NCI-H2171 treated with DMSO at 0.1 percent for 48 hours (cell line): ENCODE measurements at regions not wholly inside any gene's neighbourhood (a gene's known extent, or its start where the extent isn't known, plus 50 kb on each side); places are given as distances from the start of the nearest gene placed in this dataset.

Source experiments
- DNase-seq: peaks from one replicate; lab custom pipeline; 2025; lab: John Stamatoyannopoulos, UW

DNA sequence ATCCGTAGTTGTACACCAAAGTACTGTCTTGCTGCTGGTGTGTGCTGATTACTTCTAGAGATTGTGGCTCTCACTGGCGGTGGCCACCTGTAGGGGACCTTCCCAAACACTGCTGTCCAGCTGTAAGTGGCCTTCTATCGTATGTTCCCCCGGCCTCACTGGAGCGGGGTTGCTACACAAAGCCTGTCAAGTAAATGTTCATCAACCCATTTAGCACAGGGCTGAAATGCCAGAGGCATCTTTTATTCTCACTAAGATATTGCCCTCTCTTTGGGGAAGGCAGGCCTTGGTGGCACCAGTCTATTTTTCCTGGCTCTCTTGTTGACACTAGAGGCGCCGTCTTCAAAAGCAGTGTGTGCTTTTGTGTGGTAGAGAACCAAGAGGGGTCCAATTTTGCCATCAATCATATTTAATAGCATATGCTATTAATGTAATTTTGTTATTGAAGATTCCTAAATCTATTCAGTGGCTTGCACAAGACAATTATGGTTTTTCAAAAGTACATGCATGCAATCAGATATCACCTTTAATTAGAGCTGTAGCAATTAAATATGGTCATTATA lies 514.4 kb upstream of the SALL1 start:
- DNase-seq = no peak

- no peak for DNase-seq
Measured at GRCh38 chr16:51658531-51658930, 507.5 kb upstream of the SALL1 start.

GRCh38 chr16:51657848-51658247 lies 506.8 kb upstream of the SALL1 start:
- DNase-seq = no peak

DNA sequence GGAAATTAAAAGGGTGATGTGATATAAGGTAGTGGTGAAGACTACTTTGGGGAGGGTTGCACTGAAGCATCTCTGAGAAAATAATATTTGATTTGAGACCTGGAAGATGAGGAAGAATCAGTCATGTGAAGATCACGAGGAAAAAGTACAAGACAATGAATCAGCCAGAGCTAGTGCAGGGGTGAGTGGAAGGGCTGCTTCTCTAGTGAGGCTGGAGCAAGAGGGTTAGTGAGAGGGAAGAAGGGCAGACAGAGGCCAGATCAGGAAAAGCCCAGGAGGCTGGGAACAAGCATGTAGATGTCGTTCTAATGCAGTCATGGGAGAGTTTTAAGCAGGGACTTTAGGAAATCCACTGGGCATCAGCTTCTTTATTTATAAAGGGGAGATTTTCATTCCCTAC lies 504.2 kb upstream of the SALL1 start:
- DNase-seq = no peak

DNA sequence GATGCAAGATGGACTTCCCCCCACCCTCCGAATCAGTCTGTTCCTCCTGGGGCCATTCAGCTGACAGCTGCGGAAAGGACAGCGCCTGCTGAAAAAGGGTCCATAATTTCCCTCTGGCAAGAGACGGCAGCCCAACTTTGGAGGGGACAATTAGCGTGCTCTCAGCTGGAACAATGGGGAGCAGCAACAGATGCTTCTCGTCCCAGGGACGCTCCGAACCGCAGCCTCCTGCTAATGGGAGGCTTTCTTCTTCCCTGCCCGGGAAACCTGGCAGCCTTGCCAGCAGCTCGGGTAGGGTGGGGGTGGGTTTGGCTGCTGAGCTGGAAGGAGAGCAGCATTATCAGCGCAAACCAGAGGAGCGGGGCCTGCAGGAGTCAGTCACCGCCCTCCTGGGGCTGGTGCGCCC lies 500.0 kb upstream of the SALL1 start:
- DNase-seq = peak; percentile 35

DNA sequence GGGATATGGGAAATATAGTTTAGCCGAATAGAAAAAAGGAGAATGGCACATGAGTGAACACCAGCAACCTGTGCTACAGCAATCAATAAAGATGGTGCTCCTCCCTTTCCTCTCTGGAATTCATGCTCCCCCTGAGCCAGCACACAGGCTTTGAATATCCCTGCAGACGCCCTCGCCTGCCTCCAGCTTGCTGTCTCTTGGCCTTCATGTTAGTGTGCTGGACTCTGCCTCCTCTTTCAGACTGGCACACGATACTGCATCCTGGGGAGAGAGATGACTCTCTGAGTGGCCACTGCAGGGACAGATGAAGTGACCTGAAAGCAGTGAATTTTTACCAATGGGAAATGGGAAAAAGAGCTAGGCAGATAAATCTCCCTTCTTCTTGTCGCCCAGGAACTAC lies 498.6 kb upstream of the SALL1 start:
- DNase-seq = no peak

DNA sequence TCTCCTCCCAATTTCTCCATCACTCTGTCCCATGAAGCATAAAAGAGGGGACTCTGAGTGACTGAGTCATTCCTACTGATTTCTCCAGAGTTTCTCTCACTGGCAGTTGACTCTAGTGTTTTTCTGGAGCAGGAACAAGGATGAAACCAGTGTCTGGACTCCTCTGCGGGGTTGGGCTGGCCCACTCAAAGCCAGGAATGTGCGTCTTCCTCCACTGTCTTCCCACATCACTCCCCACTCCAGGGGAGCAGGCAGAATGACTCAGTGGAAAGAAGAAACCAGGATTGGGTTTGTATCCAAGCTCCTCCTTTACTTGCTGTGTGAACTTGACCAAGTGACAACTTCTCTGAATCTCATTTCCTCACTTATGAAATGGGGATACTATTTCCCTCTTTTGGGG lies 497.5 kb upstream of the SALL1 start:
- DNase-seq = no peak

GRCh38 chr16:51641191-51641765 lies 490.2 kb upstream of the SALL1 start:
- DNase-seq = no peak

DNA sequence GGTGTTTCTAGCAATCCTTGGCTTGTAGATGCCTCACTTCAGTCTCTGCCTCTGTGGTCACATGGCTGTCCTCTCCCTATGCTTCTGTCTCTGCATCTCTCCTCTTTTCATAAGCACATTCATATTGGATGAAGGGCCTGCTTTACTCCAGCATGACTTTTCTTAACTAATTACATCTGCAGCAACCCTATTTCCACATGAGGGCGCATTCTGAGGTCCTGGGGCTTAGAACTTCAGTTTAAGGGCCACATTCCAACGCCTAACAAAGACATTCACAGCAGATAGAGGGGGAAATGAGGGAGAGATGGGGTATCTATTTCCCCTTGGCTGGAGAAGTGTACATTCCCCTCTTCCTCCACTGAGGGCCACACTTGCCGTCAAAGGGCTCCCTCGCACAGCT lies 489.1 kb upstream of the SALL1 start:
- DNase-seq = no peak

GRCh38 chr16:51638339-51639135 lies 487.5 kb upstream of the SALL1 start:
- no peak for DNase-seq

DNA sequence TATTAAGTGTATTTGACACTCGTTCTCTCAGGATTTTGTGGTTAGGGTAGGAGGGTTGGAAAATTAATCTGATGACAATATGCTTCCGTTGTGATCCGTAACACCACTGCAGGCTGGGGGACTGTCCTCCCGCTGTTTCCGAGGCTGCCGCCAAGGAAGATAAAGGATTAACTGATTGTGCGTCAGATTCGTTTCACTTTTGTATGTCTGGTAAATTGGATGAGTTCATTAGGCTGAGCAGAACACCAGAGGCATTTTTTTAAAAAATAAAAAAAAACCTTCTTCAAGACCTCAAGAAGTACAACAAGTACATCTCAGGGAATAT lies 486.7 kb upstream of the SALL1 start:
- DNase-seq = no peak

GRCh38 chr16:51636920-51637769 lies 486.1 kb upstream of the SALL1 start:
- DNase-seq = peak; percentile 47

- DNase-seq = no peak
Measured at GRCh38 chr16:51635181-51635580, 484.1 kb upstream of the SALL1 start.

- no peak for DNase-seq
Measured at GRCh38 chr16:51630076-51630475, 479.0 kb upstream of the SALL1 start.

DNA sequence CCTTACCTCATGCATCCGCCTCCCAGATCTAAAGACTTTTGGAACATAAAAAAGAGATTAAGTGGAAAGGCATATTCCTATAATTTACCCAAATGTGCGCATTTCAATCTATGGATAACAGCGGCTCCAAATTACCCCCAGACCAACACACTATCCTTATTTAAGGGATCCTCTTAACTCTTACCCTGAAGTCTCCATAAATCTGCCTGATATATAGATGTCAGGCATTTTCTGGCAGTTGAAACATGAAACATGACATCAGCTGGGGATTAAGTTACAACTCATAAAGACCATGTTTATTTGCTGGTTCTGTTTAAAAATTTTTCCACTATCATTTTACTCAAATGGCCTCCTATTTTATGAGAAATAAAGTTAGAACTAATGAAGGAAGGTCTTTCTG lies 478.5 kb upstream of the SALL1 start:
- peak; percentile 45 for DNase-seq

- DNase-seq = no peak
Measured at GRCh38 chr16:51624080-51624775, 473.2 kb upstream of the SALL1 start.

DNA sequence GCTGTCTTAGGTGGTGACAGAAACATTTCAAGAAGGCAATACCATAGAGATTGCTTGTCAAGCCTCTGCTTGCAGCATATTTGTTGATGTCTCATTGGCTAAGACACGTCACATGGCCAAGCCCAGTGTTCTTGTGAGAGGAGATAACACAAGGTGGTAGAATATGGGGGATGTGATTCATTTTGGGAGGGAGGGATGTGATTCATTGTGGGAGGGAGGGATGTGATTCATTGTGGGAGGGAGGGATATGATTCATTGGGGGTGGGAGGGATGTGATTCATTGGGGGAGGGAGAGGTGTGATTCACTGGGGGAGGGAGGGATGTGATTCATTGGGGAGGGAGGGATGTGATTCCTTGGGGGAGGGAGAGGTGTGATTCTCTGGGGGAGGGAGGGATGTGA lies 470.5 kb upstream of the SALL1 start:
- no peak for DNase-seq

DNA sequence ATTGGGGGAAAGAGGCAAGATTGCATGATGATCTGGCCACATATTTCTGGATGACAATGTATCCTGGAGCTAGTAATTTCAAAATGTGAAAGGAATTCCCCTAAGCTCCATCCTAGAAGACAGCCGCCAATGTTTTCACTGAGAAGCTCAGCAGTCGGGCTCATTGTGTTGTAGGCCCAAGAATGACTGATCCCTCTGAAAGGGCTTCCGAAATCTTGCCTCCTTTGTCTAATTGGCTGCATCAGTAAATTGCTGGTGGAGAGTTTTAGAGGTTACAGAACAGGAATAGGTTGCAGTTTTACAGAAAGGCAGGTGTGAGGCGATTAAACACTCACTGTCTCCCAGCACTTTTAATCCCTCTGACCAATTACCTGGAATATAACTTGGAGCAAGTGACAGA lies 464.1 kb upstream of the SALL1 start:
- no peak for DNase-seq

DNA sequence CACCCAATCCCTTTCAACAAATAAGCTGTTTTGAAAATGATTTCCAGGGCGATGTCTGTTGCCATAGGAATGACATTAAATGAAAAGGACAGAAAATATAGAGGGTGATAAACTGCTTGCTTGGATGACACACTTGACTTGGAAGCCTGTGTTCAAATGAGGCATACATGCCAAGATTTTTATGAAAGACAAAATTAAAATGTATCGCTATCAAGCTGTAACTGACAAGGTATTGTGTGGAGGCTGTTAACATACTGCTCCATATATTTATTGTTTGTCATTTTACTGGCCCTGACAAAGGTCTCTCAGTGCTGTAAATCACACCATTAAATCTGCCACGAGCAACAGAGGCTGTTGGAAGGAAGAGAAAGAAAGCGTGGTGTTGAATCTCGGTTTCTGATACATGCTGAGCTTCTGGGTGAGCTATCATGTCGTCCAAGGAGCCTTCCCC lies 456.2 kb upstream of the SALL1 start:
- DNase-seq = no peak

GRCh38 chr16:51596247-51596646 lies 445.2 kb upstream of the SALL1 start:
- DNase-seq = no peak

GRCh38 chr16:51592535-51593300 lies 441.6 kb upstream of the SALL1 start:
- DNase-seq = no peak
